GM12872 (cell line): ENCODE measurements at regions not wholly inside any gene's neighbourhood (a gene's known extent, or its start where the extent isn't known, plus 50 kb on each side); places are given as distances from the start of the nearest gene placed in this dataset.

Source experiments
- TF ChIP-seq, protein P1 (sequence below): IDR thresholded peaks from 3 replicates; pipeline ENCODE4 v1.5.1; 2011; ENCODE audit warnings: low read depth, mild to moderate bottlenecking, low read length, moderate library complexity; ENCODE audit not compliant: insufficient read depth

DNA sequence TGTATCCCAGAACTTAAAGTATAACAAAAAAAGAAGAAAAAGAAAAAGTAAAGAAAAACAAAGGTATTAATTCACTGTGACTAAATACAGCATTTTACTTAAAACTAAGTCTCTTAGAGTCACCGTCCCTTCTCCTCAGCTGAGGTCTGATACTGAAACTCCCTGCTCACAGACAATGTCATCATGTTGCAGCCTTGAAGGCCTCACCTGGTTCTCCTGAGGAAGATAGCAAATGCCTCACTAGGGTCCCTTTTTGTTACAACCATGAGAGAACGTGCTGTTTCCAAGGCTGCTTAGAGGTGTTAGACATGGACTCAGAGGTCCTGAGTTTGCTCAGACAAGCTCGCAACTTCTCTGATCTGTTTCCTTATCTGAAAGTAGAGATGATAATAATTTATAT, 357.2 kb downstream of the MTRR start:
- TF ChIP-seq, protein P1, sequence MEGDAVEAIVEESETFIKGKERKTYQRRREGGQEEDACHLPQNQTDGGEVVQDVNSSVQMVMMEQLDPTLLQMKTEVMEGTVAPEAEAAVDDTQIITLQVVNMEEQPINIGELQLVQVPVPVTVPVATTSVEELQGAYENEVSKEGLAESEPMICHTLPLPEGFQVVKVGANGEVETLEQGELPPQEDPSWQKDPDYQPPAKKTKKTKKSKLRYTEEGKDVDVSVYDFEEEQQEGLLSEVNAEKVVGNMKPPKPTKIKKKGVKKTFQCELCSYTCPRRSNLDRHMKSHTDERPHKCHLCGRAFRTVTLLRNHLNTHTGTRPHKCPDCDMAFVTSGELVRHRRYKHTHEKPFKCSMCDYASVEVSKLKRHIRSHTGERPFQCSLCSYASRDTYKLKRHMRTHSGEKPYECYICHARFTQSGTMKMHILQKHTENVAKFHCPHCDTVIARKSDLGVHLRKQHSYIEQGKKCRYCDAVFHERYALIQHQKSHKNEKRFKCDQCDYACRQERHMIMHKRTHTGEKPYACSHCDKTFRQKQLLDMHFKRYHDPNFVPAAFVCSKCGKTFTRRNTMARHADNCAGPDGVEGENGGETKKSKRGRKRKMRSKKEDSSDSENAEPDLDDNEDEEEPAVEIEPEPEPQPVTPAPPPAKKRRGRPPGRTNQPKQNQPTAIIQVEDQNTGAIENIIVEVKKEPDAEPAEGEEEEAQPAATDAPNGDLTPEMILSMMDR, result no peak

DNA sequence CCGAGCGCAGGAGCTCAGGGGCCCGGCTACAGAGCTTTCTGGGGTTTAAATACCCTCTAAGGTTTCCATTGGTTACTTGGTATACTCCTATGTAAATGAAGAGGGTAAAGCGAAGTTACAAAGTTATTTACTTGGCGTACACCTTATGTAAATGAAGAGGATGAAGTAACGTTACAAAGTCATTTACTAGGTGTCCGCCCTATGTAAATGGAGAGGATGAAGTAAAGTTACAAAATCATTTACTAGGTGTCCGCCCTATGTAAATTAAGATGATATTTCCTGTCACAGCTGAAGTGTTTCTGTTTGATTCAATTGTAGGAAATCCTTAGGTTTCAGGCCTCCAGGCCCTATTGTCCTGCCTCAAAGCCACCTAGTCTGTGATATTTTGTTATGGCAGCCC, 358.2 kb downstream of the MTRR start:
- TF ChIP-seq, protein P1, result no peak

DNA sequence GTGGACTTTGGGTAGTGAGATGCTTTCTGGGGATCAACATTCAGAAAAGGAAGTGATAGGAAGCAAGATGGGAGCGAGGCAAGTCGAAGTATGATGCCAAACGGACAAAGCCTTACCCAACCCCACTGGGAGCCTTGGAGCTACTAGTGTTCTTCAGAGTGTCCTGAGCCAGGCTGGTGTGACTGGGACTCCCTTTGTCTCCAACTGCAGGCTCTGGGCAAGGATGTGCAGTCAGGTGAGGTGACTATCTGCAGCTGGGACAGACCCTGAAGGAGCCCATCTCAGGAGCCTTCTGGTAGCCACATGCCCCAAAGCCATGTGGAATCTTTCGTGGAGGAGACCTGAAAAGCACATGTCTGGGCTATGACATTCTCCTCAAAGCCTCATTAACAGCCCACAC, 360.6 kb downstream of the MTRR start:
- TF ChIP-seq, protein P1, result no peak

DNA sequence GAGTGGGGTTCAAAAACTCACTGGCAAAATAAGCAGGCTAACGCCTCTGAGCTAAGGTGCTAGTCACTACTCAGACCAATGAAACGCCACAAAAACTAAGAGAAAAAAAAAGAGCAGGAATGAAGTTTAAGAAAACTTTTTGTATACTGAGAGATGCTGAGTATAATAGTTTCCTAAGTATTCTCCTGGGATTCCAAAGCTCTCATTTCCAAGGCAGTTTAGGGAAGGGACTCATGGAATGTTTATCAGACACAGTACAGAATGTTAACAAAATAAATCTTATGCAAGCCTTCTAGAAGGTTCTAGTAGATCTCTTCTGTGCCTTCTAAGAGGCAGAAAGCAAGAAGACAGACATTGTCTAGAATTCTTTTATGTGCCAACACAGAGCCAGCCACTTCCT, 361.9 kb downstream of the MTRR start:
- TF ChIP-seq, protein P1, result no peak

DNA sequence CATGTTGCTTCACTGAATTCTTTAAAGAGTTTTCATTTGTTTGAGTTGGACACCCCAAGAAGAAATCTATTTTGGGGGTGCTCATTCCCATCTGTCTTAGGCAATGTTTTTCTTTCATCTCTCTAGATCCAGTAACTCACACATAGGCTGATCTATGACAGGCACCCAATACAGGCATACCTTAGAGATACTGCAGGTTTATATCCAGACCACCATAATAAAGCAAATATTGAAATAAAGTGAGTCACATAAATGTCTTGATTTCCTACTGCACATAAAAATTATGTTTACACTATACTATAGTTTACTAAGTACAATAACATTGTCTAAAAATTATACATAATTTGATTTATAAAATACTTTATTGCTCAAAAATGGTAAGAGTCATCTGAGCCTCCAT, 364.5 kb downstream of the MTRR start:
- TF ChIP-seq, protein P1, result no peak

DNA sequence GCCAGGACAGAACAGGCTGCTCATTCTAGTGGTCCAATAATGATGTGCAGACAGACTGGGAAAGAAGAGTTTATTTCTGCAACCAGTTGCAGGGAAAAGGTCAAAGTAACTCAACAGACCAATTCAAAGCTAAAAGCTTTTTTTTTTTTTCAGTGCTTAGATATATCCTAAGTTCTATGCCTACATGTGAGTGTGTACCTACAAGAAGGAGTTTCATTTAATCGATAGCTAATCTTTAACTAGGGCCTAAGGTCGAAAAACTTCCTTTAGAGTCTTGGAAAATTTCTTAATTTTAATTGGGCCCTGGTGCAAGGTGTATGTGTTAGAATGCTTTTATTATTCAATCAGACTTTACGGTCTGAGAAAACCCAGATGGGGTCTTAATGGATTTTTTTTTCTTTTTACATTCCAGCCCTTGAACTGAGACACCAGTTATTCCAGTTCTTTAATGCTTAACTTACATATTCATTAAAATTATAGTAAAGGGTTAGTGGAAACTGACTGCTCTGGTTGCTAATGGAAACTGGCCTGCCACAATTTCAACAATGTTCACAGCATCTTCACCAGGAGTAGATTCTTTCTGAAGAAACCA, 365.3 kb downstream of the MTRR start:
- TF ChIP-seq, protein P1, result no peak

DNA sequence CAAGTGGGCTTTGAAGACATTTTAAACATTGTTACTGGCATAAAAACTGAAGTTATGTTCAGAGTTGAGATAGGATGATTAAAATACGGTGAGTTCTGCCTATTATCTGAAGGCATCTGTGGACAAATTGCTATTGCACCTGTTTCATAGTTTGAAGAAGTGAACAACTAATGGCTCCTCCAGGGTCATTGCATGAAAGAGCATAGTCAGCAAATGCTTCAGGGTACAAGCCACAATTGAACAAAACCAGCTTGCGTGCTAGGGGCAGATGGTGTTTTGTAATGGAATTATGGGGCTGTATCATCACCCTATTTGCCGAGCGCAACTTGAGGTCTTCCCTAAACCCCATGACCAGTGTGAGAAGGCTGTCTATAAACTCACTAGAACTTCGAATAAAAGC, 369.1 kb downstream of the MTRR start:
- TF ChIP-seq, protein P1, result no peak
